Epithelial cell of esophagus (primary cell): ENCODE measurements at regions not wholly inside any gene's neighbourhood (a gene's known extent, or its start where the extent isn't known, plus 50 kb on each side); places are given as distances from the start of the nearest gene placed in this dataset.

Experiments
- DNase-seq: peaks from one replicate; pipeline ENCODE4 v3.0.0; 2010; ENCODE audit warnings: low read depth
- H3K4me3 ChIP-seq: 2 replicates; pipeline ENCODE4 v1.5.1; 2011; ENCODE audit warnings: mild to moderate bottlenecking, low read length, control low read depth
- TF ChIP-seq, protein P1 (sequence below): IDR thresholded peaks from 2 replicates; pipeline ENCODE4 v1.5.1; 2011; ENCODE audit warnings: low read depth, mild to moderate bottlenecking, low read length, control low read depth, inconsistent platforms; ENCODE audit not compliant: insufficient read depth; ENCODE audit errors: missing control alignments

DNA sequence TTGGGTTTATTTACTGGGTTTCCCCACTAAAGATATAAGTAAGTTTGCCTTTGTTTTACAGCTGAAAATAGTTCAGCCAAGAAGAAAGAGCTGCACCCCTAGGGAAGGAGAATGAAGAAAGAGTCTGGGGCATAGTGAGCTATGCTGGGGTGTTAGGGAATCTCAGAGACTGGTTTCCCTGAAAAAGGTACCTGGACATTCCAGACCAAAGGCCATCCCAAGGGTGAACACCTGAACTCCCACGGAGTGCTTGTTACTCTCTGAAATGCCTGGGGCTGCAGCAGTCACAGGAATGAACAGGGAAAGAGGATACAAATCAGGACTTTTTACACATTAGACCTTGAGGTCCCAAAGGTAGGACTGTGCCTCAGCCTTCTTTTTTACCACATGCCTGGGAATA lies 337.6 kb upstream of the SLC10A2 start:
- TF ChIP-seq, protein P1, sequence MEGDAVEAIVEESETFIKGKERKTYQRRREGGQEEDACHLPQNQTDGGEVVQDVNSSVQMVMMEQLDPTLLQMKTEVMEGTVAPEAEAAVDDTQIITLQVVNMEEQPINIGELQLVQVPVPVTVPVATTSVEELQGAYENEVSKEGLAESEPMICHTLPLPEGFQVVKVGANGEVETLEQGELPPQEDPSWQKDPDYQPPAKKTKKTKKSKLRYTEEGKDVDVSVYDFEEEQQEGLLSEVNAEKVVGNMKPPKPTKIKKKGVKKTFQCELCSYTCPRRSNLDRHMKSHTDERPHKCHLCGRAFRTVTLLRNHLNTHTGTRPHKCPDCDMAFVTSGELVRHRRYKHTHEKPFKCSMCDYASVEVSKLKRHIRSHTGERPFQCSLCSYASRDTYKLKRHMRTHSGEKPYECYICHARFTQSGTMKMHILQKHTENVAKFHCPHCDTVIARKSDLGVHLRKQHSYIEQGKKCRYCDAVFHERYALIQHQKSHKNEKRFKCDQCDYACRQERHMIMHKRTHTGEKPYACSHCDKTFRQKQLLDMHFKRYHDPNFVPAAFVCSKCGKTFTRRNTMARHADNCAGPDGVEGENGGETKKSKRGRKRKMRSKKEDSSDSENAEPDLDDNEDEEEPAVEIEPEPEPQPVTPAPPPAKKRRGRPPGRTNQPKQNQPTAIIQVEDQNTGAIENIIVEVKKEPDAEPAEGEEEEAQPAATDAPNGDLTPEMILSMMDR: no peak

DNA sequence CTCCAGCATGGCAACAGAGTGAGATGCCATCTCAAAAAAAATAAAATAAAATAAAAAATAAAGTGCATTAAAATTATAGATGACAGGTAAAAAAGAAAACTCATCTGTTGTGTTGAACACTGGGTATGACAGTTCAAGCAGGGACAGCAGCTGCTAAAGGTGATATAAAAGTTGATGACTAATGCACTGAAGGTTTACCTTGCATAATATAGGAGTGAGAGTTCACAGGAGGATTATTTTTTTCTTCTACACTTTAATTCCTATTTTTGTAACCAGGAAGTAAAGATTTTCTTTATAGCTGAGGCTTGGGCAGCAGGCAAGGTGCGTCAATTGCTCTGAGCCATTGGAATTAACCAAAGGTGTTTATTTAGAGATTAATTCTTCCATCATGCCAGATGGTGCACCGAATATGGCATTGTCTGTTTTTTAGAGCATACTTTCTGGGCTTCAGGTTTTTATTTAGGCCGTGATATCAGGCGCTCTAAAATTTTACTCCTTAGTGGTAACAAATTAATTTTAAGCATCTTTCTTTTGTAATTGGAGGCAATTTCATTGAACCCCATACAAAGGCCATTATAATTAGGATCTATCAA lies 337.0 kb upstream of the SLC10A2 start:
- TF ChIP-seq, protein P1: no peak
- no peak overlapping the region for H3K4me3 ChIP-seq
- DNase-seq: peak; percentile 55

More for the DNA sequence above, 337.6 kb upstream of the SLC10A2 start:
- no peak overlapping the region for H3K4me3 ChIP-seq
- no peak for DNase-seq

DNA sequence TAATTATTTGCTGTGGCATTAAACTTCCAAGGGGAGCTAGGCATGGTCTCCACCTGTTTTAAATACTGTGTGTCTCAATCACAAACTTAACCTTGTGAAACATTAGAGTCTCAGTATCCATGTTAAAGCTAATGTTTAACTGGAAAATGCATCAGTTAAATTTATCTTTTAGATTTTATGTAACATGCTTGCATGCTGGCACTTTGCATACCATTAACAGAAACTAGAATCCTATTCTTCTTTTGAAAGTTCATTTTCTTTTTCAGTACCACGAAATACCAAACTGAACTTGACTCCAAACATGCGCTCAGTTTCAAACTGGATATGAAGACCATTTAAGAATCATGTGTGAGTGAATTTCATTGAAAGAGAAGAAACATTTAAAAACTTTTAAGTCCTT lies 328.9 kb upstream of the SLC10A2 start:
- H3K4me3 ChIP-seq: no peak overlapping the region
- TF ChIP-seq, protein P1: no peak
- DNase-seq: no peak

DNA sequence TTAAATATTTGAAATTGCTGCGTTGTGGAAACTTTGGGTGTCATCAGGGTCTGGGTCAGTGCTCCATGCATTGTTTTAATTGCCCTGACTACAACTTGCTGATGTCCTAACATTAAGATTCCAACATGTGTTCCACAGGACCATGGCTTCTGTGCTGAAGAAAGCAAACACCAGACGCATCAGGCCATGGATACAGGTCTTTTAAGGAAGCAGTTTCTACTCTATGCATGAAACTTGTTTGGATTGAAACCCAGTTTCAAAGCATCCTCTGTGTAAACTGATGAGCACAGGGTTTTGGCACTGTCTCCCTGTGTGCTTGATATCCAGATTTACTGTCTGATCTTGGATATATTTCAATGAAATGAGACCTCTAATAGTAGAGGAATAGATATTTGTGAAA lies 328.4 kb upstream of the SLC10A2 start:
- no peak for DNase-seq
- H3K4me3 ChIP-seq: no peak overlapping the region
- TF ChIP-seq, protein P1: no peak

DNA sequence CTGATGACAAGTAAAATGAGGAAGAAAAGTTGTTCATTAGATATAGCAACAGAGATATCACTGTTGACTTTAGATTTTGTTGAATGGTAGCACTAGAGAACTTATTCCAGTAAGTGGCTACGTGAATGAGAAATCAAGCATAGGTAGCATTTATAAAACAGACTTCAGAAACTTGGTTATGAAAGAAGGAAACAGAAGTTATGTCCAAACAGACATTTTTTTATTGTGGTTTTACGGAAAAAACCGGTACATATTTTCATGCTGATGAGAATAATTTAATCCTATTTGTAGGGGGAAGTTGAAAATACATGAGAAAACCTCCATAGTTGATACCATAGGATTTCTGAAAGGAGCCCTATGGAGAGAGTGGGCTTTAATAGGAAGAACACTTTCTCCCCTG lies 325.7 kb upstream of the SLC10A2 start:
- H3K4me3 ChIP-seq: no peak overlapping the region
- no peak for DNase-seq
- TF ChIP-seq, protein P1: no peak

DNA sequence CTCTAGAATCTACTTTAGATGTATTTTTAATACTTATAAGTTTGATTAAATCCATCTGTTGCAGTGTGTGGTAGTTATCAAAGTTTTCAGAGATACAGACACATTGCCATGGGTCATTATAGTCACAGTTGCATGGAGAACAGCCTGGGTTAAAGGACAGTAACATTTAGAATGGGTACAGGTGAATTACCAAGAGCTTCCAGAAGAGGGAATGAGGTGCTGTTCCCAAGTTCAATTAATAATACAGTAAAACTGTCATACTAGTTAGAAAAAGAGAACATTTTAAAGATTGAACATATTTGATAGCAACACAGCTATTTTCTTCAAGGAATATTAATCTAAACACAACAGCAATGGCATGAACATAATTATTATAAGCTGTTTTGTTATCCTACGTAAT lies 322.6 kb upstream of the SLC10A2 start:
- no peak overlapping the region for H3K4me3 ChIP-seq
- no peak for DNase-seq
- TF ChIP-seq, protein P1: peak; percentile 12

DNA sequence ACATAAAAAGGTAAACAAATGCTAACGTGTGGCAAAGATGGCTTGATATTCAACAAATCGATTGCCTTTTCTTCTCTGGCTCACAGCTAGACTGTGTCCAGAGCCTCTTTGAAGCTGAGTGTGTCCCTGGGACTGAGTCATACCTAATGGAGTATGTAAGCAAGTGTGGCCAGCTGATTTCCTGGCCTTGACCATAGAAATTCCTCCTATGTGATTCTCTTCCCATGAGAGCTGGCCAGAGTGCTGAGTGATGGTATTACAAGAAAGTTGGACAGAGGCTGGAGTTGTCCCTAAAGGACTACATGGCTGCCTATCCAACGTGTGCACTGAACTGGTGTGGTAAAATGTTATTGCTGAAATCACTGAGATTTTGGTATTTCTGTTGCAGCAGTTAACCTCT lies 320.1 kb upstream of the SLC10A2 start:
- DNase-seq: peak; percentile 42
- TF ChIP-seq, protein P1: no peak

More for the DNA sequence above, 320.1 kb upstream of the SLC10A2 start:
- H3K4me3 ChIP-seq: no peak overlapping the region
